ENCODE measurements at regions not wholly inside any gene's neighbourhood (a gene's known extent, or its start where the extent isn't known, plus 50 kb on each side); places are given as distances from the start of the nearest gene placed in this dataset.

- no peak overlapping the region for H3K4me3 Mint-ChIP-seq
- no peaks in the 10 kb centered on the region for H3K27me3 Mint-ChIP-seq
- DNase-seq (ENCODE audit: extremely low spot score, unreplicated experiment), result no peak
- H3K9me3 Mint-ChIP-seq, result peaks cover 12% of the 10 kb centered on the region
- no peak for TF ChIP-seq CTCF (conservative IDR thresholded peaks at IDR 0.05)
- no peak overlapping the region for H3K27ac Mint-ChIP-seq
- H3K36me3 Mint-ChIP-seq, result no peaks in the 10 kb centered on the region
- no peaks in the 10 kb centered on the region for H3K4me1 Mint-ChIP-seq (ENCODE audit: unreplicated experiment)
These were observed 552.8 kb upstream of the CHORDC1 start for GRCh38 chr11:90775567-90776165.

GRCh38 chr11:90774727-90775566 lies 552.1 kb upstream of the CHORDC1 start:
- peaks cover 12% of the 10 kb centered on the region for H3K9me3 Mint-ChIP-seq
- no peak for TF ChIP-seq CTCF (conservative IDR thresholded peaks at IDR 0.05)
- H3K36me3 Mint-ChIP-seq, result no peaks in the 10 kb centered on the region
- H3K27me3 Mint-ChIP-seq, result no peaks in the 10 kb centered on the region
- H3K4me3 Mint-ChIP-seq, result no peak overlapping the region
- H3K4me1 Mint-ChIP-seq (ENCODE audit: unreplicated experiment), result no peaks in the 10 kb centered on the region
- H3K27ac Mint-ChIP-seq, result no peak overlapping the region
- no peak for DNase-seq (ENCODE audit: extremely low spot score, unreplicated experiment)

- Mint-ChIP-seq H3K4me3 (no peak overlapping the region), H3K4me1 (ENCODE audit: unreplicated experiment) (no peaks in the 10 kb centered on the region), H3K27me3 (no peaks in the 10 kb centered on the region), H3K36me3 (no peaks in the 10 kb centered on the region), H3K9me3 (peaks cover 9% of the 10 kb centered on the region), H3K27ac (no peak overlapping the region)
- no peak for DNase-seq (ENCODE audit: extremely low spot score, unreplicated experiment)
- TF ChIP-seq CTCF (conservative IDR thresholded peaks at IDR 0.05), result no peak
These were observed 547.2 kb upstream of the CHORDC1 start for GRCh38 chr11:90770007-90770406.

GRCh38 chr11:90766121-90766520 lies 543.3 kb upstream of the CHORDC1 start:
- TF ChIP-seq CTCF (conservative IDR thresholded peaks at IDR 0.05), result no peak
- H3K9me3 Mint-ChIP-seq, result no peaks in the 10 kb centered on the region
- no peak overlapping the region for H3K4me3 Mint-ChIP-seq
- no peaks in the 10 kb centered on the region for H3K4me1 Mint-ChIP-seq (ENCODE audit: unreplicated experiment)
- H3K36me3 Mint-ChIP-seq, result no peaks in the 10 kb centered on the region
- DNase-seq (ENCODE audit: extremely low spot score, unreplicated experiment), result no peak
- H3K27ac Mint-ChIP-seq, result no peak overlapping the region
- H3K27me3 Mint-ChIP-seq, result no peaks in the 10 kb centered on the region

- no peak overlapping the region for H3K4me3 Mint-ChIP-seq
These were observed 541.8 kb upstream of the CHORDC1 start for GRCh38 chr11:90764691-90765090.

More at GRCh38 chr11:90764691-90765090, 541.8 kb upstream of the CHORDC1 start:
- no peaks in the 10 kb centered on the region for H3K27me3 Mint-ChIP-seq
- no peak for TF ChIP-seq CTCF (conservative IDR thresholded peaks at IDR 0.05)
- H3K4me1 Mint-ChIP-seq (ENCODE audit: unreplicated experiment), result no peaks in the 10 kb centered on the region
- no peaks in the 10 kb centered on the region for H3K36me3 Mint-ChIP-seq
- no peaks in the 10 kb centered on the region for H3K9me3 Mint-ChIP-seq
- no peak for DNase-seq (ENCODE audit: extremely low spot score, unreplicated experiment)
- no peak overlapping the region for H3K27ac Mint-ChIP-seq

Data from type B pancreatic cell (in vitro differentiated cells).